ENCODE measurements at regions not wholly inside any gene's neighbourhood (a gene's known extent, or its start where the extent isn't known, plus 50 kb on each side); places are given as distances from the start of the nearest gene placed in this dataset.

GRCh38 chr12:43113616-43114015, 438.4 kb downstream of the ADAMTS20 start:
- H3K9me3 Mint-ChIP-seq: no peaks in the 10 kb centered on the region
- peaks cover 7% of the 10 kb centered on the region for H3K4me1 Mint-ChIP-seq (ENCODE audit: low read depth)
- H3K27me3 Mint-ChIP-seq: no peaks in the 10 kb centered on the region
- H3K27ac Mint-ChIP-seq: no peak overlapping the region
- intact Hi-C loops (cut with micrococcal nuclease): no loop called here
- no peaks in the 10 kb centered on the region for H3K36me3 Mint-ChIP-seq (ENCODE audit: low read depth)
- no peak overlapping the region for H3K4me3 Mint-ChIP-seq

- peaks cover 7% of the 10 kb centered on the region for H3K4me1 Mint-ChIP-seq (ENCODE audit: low read depth)
- no peak overlapping the region for H3K27ac Mint-ChIP-seq
- no peaks in the 10 kb centered on the region for H3K27me3 Mint-ChIP-seq
- intact Hi-C loops (cut with micrococcal nuclease): no loop called here
- no peaks in the 10 kb centered on the region for H3K9me3 Mint-ChIP-seq
- no peaks in the 10 kb centered on the region for H3K36me3 Mint-ChIP-seq (ENCODE audit: low read depth)
- no peak overlapping the region for H3K4me3 Mint-ChIP-seq
Observed at GRCh38 chr12:43113135-43113534, 438.9 kb downstream of the ADAMTS20 start.

- H3K27ac Mint-ChIP-seq: no peak overlapping the region
- peaks cover 7% of the 10 kb centered on the region for H3K4me1 Mint-ChIP-seq (ENCODE audit: low read depth)
- no peaks in the 10 kb centered on the region for H3K36me3 Mint-ChIP-seq (ENCODE audit: low read depth)
- intact Hi-C loops (cut with micrococcal nuclease): no loop called here
- no peaks in the 10 kb centered on the region for H3K27me3 Mint-ChIP-seq
- H3K4me3 Mint-ChIP-seq: no peak overlapping the region
- no peaks in the 10 kb centered on the region for H3K9me3 Mint-ChIP-seq
Observed at GRCh38 chr12:43112101-43112920, 439.7 kb downstream of the ADAMTS20 start.

DNA sequence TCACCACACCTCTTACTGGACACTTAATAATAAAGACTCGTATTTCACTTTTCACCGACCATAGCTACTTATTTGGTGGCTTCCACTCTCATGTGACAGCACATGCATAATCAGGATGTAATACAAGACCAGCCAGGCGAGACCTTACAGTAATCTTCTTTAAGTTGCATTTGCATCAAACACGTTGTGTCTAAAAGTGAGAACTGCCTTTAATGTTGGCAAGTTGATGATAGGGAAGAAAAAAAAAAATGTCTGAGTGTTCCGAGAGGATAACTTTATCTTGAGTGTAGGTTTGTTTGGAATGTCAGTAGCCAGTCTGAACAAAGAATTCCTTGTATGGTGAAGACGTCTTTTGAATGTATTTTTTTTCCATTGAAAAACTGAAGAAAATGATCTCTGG, 440.4 kb downstream of the ADAMTS20 start:
- Mint-ChIP-seq H3K4me1 (ENCODE audit: low read depth) (peaks cover 8% of the 10 kb centered on the region), H3K9me3 (no peaks in the 10 kb centered on the region), H3K4me3 (no peak overlapping the region), H3K27ac (no peak overlapping the region), H3K36me3 (ENCODE audit: low read depth) (no peaks in the 10 kb centered on the region), H3K27me3 (no peaks in the 10 kb centered on the region)
- intact Hi-C loops (cut with micrococcal nuclease): no loop called here

- H3K27ac Mint-ChIP-seq: no peak overlapping the region
- no peak overlapping the region for H3K4me3 Mint-ChIP-seq
- H3K27me3 Mint-ChIP-seq: no peaks in the 10 kb centered on the region
- H3K4me1 Mint-ChIP-seq (ENCODE audit: low read depth): peaks cover 12% of the 10 kb centered on the region
- no peaks in the 10 kb centered on the region for H3K9me3 Mint-ChIP-seq
- H3K36me3 Mint-ChIP-seq (ENCODE audit: low read depth): no peaks in the 10 kb centered on the region
- intact Hi-C loops (cut with micrococcal nuclease): no loop called here
Observed at GRCh38 chr12:43109631-43110345, 442.2 kb downstream of the ADAMTS20 start.

GRCh38 chr12:43108656-43109055, 443.3 kb downstream of the ADAMTS20 start:
- no peak overlapping the region for H3K4me3 Mint-ChIP-seq
- no peaks in the 10 kb centered on the region for H3K9me3 Mint-ChIP-seq
- intact Hi-C loops (cut with micrococcal nuclease): no loop called here
- no peaks in the 10 kb centered on the region for H3K27me3 Mint-ChIP-seq
- no peak overlapping the region for H3K27ac Mint-ChIP-seq
- H3K4me1 Mint-ChIP-seq (ENCODE audit: low read depth): peaks cover 12% of the 10 kb centered on the region
- no peaks in the 10 kb centered on the region for H3K36me3 Mint-ChIP-seq (ENCODE audit: low read depth)

DNA sequence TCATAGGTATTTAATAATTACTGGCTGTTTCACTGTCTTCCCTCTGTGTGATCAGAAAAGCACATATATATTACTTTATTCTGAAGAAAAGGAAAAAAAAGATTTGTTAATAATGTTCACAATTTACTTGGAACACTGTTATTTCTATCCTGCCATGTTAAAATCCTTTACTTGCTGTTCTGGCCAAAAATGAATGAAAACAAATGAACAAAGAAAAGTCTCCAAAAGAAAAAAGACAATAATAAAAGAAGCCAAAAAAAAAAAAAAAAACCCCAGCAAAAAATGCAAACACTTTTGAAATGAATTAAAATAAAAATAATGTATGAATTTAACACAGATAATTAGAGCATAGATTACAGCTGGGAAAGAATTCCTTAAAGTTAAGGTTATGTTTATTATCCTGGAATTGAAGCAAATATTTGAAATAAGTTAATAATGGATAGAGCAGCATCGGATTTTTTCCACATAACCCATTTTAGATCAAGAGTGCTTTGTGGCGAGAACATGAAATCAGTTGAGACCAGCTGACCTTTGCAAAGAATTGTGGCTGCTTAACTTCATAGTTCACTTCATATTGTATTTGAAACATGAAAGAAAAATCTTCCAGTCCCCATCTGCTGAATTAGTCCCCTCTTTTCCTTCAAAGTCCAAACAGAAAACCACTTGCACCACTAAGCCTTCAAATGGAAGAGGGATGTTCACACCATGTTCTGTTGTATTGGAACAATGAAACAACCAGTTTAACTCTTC, 444.8 kb downstream of the ADAMTS20 start:
- Mint-ChIP-seq H3K9me3 (no peaks in the 10 kb centered on the region), H3K4me3 (no peak overlapping the region), H3K27me3 (no peaks in the 10 kb centered on the region), H3K27ac (no peak overlapping the region), H3K36me3 (ENCODE audit: low read depth) (no peaks in the 10 kb centered on the region), H3K4me1 (ENCODE audit: low read depth) (peaks cover 12% of the 10 kb centered on the region)
- intact Hi-C loops (cut with micrococcal nuclease): no loop called here

DNA sequence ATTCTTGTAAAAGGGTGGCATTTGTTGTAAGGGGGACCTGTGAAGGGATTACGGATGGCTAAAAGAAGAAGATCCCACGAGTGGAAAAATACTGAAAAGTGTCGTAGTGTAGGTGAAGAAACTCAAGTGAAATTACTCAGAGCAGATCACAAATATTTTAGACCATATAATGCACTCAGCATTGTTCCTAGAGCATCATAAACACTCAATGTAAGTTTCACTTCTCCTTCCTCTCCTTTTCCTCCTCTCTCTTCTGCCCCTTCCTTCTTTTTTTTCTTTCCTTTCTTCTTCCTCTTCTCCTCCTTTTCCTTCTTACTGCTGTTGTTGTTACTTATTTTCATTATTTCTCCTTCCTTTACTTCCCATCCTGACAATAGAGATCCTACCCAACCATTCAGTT, 445.6 kb downstream of the ADAMTS20 start:
- no peaks in the 10 kb centered on the region for H3K36me3 Mint-ChIP-seq (ENCODE audit: low read depth)
- intact Hi-C loops (cut with micrococcal nuclease): no loop called here
- H3K27ac Mint-ChIP-seq: no peak overlapping the region
- H3K4me3 Mint-ChIP-seq: no peak overlapping the region
- H3K4me1 Mint-ChIP-seq (ENCODE audit: low read depth): peaks cover 12% of the 10 kb centered on the region
- H3K9me3 Mint-ChIP-seq: no peaks in the 10 kb centered on the region
- no peaks in the 10 kb centered on the region for H3K27me3 Mint-ChIP-seq

- Mint-ChIP-seq H3K27me3 (no peaks in the 10 kb centered on the region), H3K36me3 (ENCODE audit: low read depth) (no peaks in the 10 kb centered on the region), H3K27ac (no peak overlapping the region), H3K4me3 (no peak overlapping the region), H3K4me1 (ENCODE audit: low read depth) (peaks cover 12% of the 10 kb centered on the region), H3K9me3 (no peaks in the 10 kb centered on the region)
- intact Hi-C loops (cut with micrococcal nuclease): no loop called here
Observed at GRCh38 chr12:43105426-43105981, 446.5 kb downstream of the ADAMTS20 start.

DNA sequence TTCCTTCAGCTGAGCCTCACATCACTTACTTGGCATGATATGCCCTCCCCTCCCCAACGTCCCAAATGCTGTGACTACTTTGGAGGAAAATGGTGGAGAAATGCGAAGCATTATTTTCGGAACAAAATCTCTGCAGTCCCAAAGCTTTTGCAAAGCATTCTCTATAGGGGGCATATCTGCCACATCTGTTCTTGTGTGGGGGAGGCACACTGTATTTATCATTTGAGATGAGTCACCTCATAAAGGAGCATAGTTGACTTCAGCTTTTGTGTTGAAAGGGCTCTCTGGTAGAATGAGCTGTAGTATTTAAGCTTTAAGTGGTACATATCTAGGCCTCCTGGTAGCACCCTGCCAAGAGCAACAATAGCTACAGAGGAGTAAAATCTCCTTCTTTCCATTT, 447.5 kb downstream of the ADAMTS20 start:
- H3K27me3 Mint-ChIP-seq: no peaks in the 10 kb centered on the region
- H3K36me3 Mint-ChIP-seq (ENCODE audit: low read depth): no peaks in the 10 kb centered on the region
- intact Hi-C loops (cut with micrococcal nuclease): no loop called here
- H3K27ac Mint-ChIP-seq: no peak overlapping the region
- no peaks in the 10 kb centered on the region for H3K9me3 Mint-ChIP-seq
- H3K4me1 Mint-ChIP-seq (ENCODE audit: low read depth): peaks cover 6% of the 10 kb centered on the region
- H3K4me3 Mint-ChIP-seq: no peak overlapping the region

GRCh38 chr12:43103866-43104265, 448.1 kb downstream of the ADAMTS20 start:
- H3K36me3 Mint-ChIP-seq (ENCODE audit: low read depth): no peaks in the 10 kb centered on the region
- no peaks in the 10 kb centered on the region for H3K9me3 Mint-ChIP-seq
- H3K4me3 Mint-ChIP-seq: no peak overlapping the region
- no peak overlapping the region for H3K27ac Mint-ChIP-seq
- intact Hi-C loops (cut with micrococcal nuclease): no loop called here
- no peaks in the 10 kb centered on the region for H3K27me3 Mint-ChIP-seq
- peaks cover 6% of the 10 kb centered on the region for H3K4me1 Mint-ChIP-seq (ENCODE audit: low read depth)

GRCh38 chr12:43102546-43103264, 449.3 kb downstream of the ADAMTS20 start:
- peaks cover 6% of the 10 kb centered on the region for H3K4me1 Mint-ChIP-seq (ENCODE audit: low read depth)
- no peak overlapping the region for H3K27ac Mint-ChIP-seq

GRCh38 chr12:43100231-43100630, 451.8 kb downstream of the ADAMTS20 start:
- no peaks in the 10 kb centered on the region for H3K36me3 Mint-ChIP-seq (ENCODE audit: low read depth)
- peaks cover 9% of the 10 kb centered on the region for H3K9me3 Mint-ChIP-seq
- intact Hi-C loops (cut with micrococcal nuclease): no loop called here
- no peaks in the 10 kb centered on the region for H3K4me1 Mint-ChIP-seq (ENCODE audit: low read depth)
- H3K27ac Mint-ChIP-seq: no peak overlapping the region
- H3K4me3 Mint-ChIP-seq: no peak overlapping the region
- H3K27me3 Mint-ChIP-seq: no peaks in the 10 kb centered on the region

More at GRCh38 chr12:43102546-43103264, 449.3 kb downstream of the ADAMTS20 start:
- intact Hi-C loops (cut with micrococcal nuclease): no loop called here
- no peaks in the 10 kb centered on the region for H3K9me3 Mint-ChIP-seq
- H3K36me3 Mint-ChIP-seq (ENCODE audit: low read depth): no peaks in the 10 kb centered on the region
- no peak overlapping the region for H3K4me3 Mint-ChIP-seq
- H3K27me3 Mint-ChIP-seq: no peaks in the 10 kb centered on the region

Data from dendritic cell treated with granulocyte-macrophage colony-stimulating factor and Interleukin-4, amounts not matched to agents 40 ng/mL and 50 ng/mL, for 4 days (primary cell).